Neural cell (in vitro differentiated cells): ENCODE measurements at regions not wholly inside any gene's neighbourhood (a gene's known extent, or its start where the extent isn't known, plus 50 kb on each side); places are given as distances from the start of the nearest gene placed in this dataset.

ENCODE experiments used
- H2AFZ ChIP-seq: fragments of 200-600, 300-800 bp; sonication (generic), shearing (Covaris generic); 2 replicates; pipeline ENCODE4 v1.6.0; 2014; ENCODE audit warnings: low read depth, mild to moderate bottlenecking, antibody characterized with exemption, low read length, moderate library complexity
- H3F3A ChIP-seq: fragments of 200-600 bp; shearing (Covaris generic); 2 replicates; pipeline ENCODE4 v1.6.1; 2016; ENCODE audit warnings: mild to moderate bottlenecking, moderate library complexity, mixed read lengths, antibody characterized with exemption, low read length; ENCODE audit not compliant: insufficient read depth, poor library complexity, severe bottlenecking
- H3K27ac ChIP-seq: fragments of 200-600, 300-800 bp; sonication (generic), shearing (Covaris generic); 2 replicates; pipeline ENCODE4 v1.5.1; 2014; ENCODE audit warnings: mild to moderate bottlenecking, low read length, moderate library complexity
- H3K27me3 ChIP-seq: fragments of 300-800, 200-600 bp; sonication (generic), shearing (Covaris generic); 2 replicates; pipeline ENCODE4 v1.6.0; 2014; ENCODE audit warnings: mild to moderate bottlenecking, low read depth, low read length, moderate library complexity; ENCODE audit not compliant: insufficient read depth
- H3K36me3 ChIP-seq: fragments of 300-800, 200-600 bp; sonication (generic), shearing (Covaris generic); 2 replicates; pipeline ENCODE4 v1.5.1; 2014; ENCODE audit warnings: mild to moderate bottlenecking, antibody characterized with exemption, low read length, moderate library complexity; ENCODE audit not compliant: insufficient read depth
- H3K4me2 ChIP-seq: fragments of 300-800, 200-600 bp; sonication (generic), shearing (Covaris generic); 2 replicates; pipeline ENCODE4 v1.6.0; 2014; ENCODE audit warnings: mild to moderate bottlenecking, low read length
- H3K4me3 ChIP-seq: fragments of 300-800, 200-600 bp; sonication (generic), shearing (Covaris generic); 2 replicates; pipeline ENCODE4 v1.5.1; 2014; ENCODE audit warnings: mild to moderate bottlenecking, low read length, moderate library complexity
- H3K79me2 ChIP-seq: fragments of 200-600 bp; shearing (Covaris generic); replicated peaks from 2 replicates; pipeline ENCODE4 v1.6.0; 2014; ENCODE audit warnings: mild to moderate bottlenecking, low read length, moderate library complexity; ENCODE audit not compliant: insufficient read depth
- H3K9ac ChIP-seq: fragments of 300-800, 200-600 bp; sonication (generic), shearing (Covaris generic); 2 replicates; pipeline ENCODE4 v1.6.1; 2016; ENCODE audit warnings: mild to moderate bottlenecking, low read length, mixed read lengths
- H3K9me2 ChIP-seq: fragments of 200-600 bp; shearing (Covaris generic); 2 replicates; pipeline ENCODE4 v1.6.1; 2016; ENCODE audit warnings: mild to moderate bottlenecking, low read length, mixed read lengths; ENCODE audit not compliant: insufficient read depth
- H3K9me3 ChIP-seq: fragments of 200-600, 300-800 bp; sonication (generic), shearing (Covaris generic); 2 replicates; pipeline ENCODE4 v1.6.1; 2016; ENCODE audit warnings: mild to moderate bottlenecking, mixed run types, low read length, moderate library complexity, mixed read lengths
- H4K20me1 ChIP-seq: fragments of 200-600 bp; shearing (Covaris generic); 2 replicates; pipeline ENCODE4 v1.6.1; 2016; ENCODE audit warnings: mild to moderate bottlenecking, mixed run types; ENCODE audit not compliant: insufficient read depth
- CTCF ChIP-seq: fragments of 450-650 bp; IDR thresholded peaks from 2 replicates; pipeline ENCODE4 v1.5.1; 2014; ENCODE audit warnings: antibody characterized with exemption, mild to moderate bottlenecking, moderate library complexity; ENCODE audit not compliant: poor library complexity, severe bottlenecking
- EP300 ChIP-seq: fragments of 450-650 bp; conservative IDR thresholded peaks from 2 replicates; pipeline ENCODE4 v1.6.1; 2014; ENCODE audit warnings: antibody characterized with exemption, mild to moderate bottlenecking, moderate library complexity; ENCODE audit not compliant: poor library complexity, severe bottlenecking
- EZH2 ChIP-seq: fragments of 200-600, 300-800 bp; shearing (Covaris generic), sonication (generic); IDR thresholded peaks from 2 replicates; pipeline ENCODE4 v1.6.1; 2014; ENCODE audit warnings: antibody characterized with exemption, low read length, borderline replicate concordance, mild to moderate bottlenecking; ENCODE audit not compliant: insufficient read depth, poor library complexity, severe bottlenecking
- MXI1 ChIP-seq: fragments of 450-650 bp; conservative IDR thresholded peaks from 2 replicates; pipeline ENCODE4 v1.6.1; 2014; ENCODE audit warnings: antibody characterized with exemption, mild to moderate bottlenecking; ENCODE audit not compliant: poor library complexity, severe bottlenecking
- POLR2AphosphoS5 ChIP-seq: IDR thresholded peaks from 2 replicates; pipeline ENCODE4 v1.6.1; 2012
- RAD21 ChIP-seq: fragments of 450-650 bp; conservative IDR thresholded peaks from 2 replicates; pipeline ENCODE4 v1.6.1; 2014; ENCODE audit warnings: antibody characterized with exemption, mild to moderate bottlenecking, moderate library complexity
- REST ChIP-seq: IDR thresholded peaks from 2 replicates; pipeline ENCODE4 v1.6.1; 2012; ENCODE audit warnings: borderline replicate concordance
- SMC3 ChIP-seq: fragments of 450-650 bp; conservative IDR thresholded peaks from 2 replicates; pipeline ENCODE4 v1.6.1; 2014; ENCODE audit warnings: antibody characterized with exemption, mild to moderate bottlenecking, moderate library complexity; ENCODE audit not compliant: poor library complexity
- TAF1 ChIP-seq: IDR thresholded peaks from 2 replicates; pipeline ENCODE4 v1.6.1; 2012; ENCODE audit warnings: low read depth

- Histone ChIP-seq H3K9me2 (no peaks in the 10 kb centered on the region), H2AFZ (no peak overlapping the region), H3K9ac (no peak overlapping the region), H3K79me2 (no peaks in the 10 kb centered on the region), H3F3A (no peaks in the 10 kb centered on the region), H4K20me1 (no peaks in the 10 kb centered on the region), H3K27ac (no peak overlapping the region), H3K36me3 (no peaks in the 10 kb centered on the region), H3K27me3 (no peaks in the 10 kb centered on the region), H3K9me3 (no peaks in the 10 kb centered on the region), H3K4me2 (no peak overlapping the region), H3K4me3 (no peak overlapping the region)
- TF ChIP-seq RAD21 (peak; percentile 65), MXI1 (no peak), CTCF (peak; percentile 57), TAF1 (no peak), POLR2AphosphoS5 (no peak), SMC3 (peak; percentile 68)
Measured at GRCh38 chr7:125316466-125316865, 386.8 kb upstream of the POT1 start.

- H3K27ac ChIP-seq, result no peak overlapping the region
- H3K9me2 ChIP-seq, result no peaks in the 10 kb centered on the region
- H3K4me3 ChIP-seq, result no peak overlapping the region
- no peaks in the 10 kb centered on the region for H3K36me3 ChIP-seq
- no peaks in the 10 kb centered on the region for H3K9me3 ChIP-seq
- H3K27me3 ChIP-seq, result no peaks in the 10 kb centered on the region
- no peaks in the 10 kb centered on the region for H3K79me2 ChIP-seq
- H2AFZ ChIP-seq, result no peak overlapping the region
- H3K9ac ChIP-seq, result no peak overlapping the region
- no peaks in the 10 kb centered on the region for H4K20me1 ChIP-seq
- no peaks in the 10 kb centered on the region for H3F3A ChIP-seq
- H3K4me2 ChIP-seq, result no peak overlapping the region
- TF ChIP-seq RAD21, result no peak
- TF ChIP-seq POLR2AphosphoS5, result no peak
- TF ChIP-seq MXI1, result no peak
- TF ChIP-seq EP300, result no peak
- TF ChIP-seq CTCF, result no peak
- no peak for TF ChIP-seq REST
- no peak for TF ChIP-seq TAF1
- TF ChIP-seq SMC3, result no peak
- no peak for TF ChIP-seq EZH2
Measured at GRCh38 chr7:125299003-125299765, 369.6 kb upstream of the POT1 start.
